ENCODE measurements at regions not wholly inside any gene's neighbourhood (a gene's known extent, or its start where the extent isn't known, plus 50 kb on each side); places are given as distances from the start of the nearest gene placed in this dataset.

DNA sequence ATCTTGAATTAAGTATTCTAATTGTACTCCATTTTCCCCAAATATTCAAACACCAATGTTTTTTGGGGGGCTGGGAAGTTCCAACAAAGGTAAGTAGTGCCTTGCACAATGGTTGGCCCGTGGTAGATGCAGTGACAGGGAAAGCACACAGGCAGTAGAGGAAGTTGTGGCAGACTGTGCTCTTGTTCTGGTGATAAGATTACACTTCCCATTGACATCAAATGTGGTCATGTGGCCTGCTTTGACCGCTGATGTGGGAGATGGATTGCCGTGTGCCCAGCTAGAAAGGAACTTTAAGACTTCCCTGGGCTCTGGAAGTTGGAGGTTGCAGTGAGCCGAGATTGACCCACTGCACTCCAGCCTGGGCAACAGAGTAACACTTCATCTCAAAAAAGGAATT, 223.8 kb downstream of the VRK1 start:
- no peak overlapping the region for H3K4me3 Mint-ChIP-seq

DNA sequence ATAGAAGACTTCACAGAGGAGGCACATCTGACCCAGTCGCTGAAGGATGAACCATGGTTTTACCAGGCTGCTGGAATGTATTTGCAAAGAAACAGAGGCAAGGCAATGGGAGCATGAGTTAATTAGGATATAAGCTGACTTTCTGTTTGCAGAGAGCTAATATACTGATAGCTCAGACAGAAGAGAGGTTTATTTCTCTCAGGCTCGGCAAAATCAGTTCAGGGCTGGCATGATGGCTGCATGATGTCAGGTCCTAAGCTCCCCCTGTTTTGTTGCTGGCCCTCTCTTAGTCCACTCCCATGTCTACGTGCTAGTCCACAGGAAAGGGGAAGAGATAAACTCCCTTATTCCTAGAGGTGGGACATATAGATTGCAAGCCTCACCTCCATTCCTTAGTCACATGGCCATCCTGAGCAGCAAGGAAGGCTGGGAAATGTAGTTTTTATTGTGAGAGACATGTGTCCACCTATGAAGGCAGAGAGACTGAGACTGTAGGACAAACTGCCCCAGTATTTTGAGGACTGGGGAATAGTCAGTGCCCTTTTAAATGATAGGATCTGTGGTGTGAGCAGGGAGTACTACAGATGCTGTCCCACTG, 224.5 kb downstream of the VRK1 start:
- DNase-seq (ENCODE audit: low spot score) (no peak), ATAC-seq (peak; percentile 77)
- POLR2A ChIA-PET: interaction anchor here (0.6 kb wide), 1 partner anchor 11 kb away, joined by 3 read pairs; no protein-coding TSS in a partner anchor
- H3K36me3 Mint-ChIP-seq: 0 out of 2 replicates have a peak, but pooled peaks cover 10% of the 10 kb centered on the region
- H3K4me1 Mint-ChIP-seq: peaks cover 50% of the 10 kb centered on the region
- CTCF ChIA-PET: interaction anchor here (0.6 to 1.3 kb wide), 2 partner anchors 11 to 183 kb away, joined by 3 to 5 read pairs; no protein-coding TSS in a partner anchor
- H3K4me3 Mint-ChIP-seq: no peak overlapping the region
- peaks cover 22% of the 10 kb centered on the region for H3K9me3 Mint-ChIP-seq
- H3K27ac Mint-ChIP-seq: no peak overlapping the region
- no peaks in the 10 kb centered on the region; the same call in none of the 2 replicates for H3K27me3 Mint-ChIP-seq (ENCODE audit: low read depth)
- TF ChIP-seq, protein P1, sequence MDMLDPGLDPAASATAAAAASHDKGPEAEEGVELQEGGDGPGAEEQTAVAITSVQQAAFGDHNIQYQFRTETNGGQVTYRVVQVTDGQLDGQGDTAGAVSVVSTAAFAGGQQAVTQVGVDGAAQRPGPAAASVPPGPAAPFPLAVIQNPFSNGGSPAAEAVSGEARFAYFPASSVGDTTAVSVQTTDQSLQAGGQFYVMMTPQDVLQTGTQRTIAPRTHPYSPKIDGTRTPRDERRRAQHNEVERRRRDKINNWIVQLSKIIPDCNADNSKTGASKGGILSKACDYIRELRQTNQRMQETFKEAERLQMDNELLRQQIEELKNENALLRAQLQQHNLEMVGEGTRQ (CRISPR knock-in tag; IDR thresholded peaks at IDR 0.05): peak; percentile 95
- no peak for TF ChIP-seq NFE2L1 (CRISPR knock-in tag; IDR thresholded peaks at IDR 0.05)
- TF ChIP-seq ETV6 (CRISPR knock-in tag; IDR thresholded peaks at IDR 0.05): no peak
- TF ChIP-seq, protein P2, sequence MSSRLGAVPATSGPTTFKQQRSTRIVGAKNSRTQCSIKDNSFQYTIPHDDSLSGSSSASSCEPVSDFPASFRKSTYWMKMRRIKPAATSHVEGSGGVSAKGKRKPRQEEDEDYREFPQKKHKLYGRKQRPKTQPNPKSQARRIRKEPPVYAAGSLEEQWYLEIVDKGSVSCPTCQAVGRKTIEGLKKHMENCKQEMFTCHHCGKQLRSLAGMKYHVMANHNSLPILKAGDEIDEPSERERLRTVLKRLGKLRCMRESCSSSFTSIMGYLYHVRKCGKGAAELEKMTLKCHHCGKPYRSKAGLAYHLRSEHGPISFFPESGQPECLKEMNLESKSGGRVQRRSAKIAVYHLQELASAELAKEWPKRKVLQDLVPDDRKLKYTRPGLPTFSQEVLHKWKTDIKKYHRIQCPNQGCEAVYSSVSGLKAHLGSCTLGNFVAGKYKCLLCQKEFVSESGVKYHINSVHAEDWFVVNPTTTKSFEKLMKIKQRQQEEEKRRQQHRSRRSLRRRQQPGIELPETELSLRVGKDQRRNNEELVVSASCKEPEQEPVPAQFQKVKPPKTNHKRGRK (CRISPR knock-in tag; IDR thresholded peaks at IDR 0.05; ENCODE audit: borderline replicate concordance): no peak
- TF ChIP-seq, protein P3, sequence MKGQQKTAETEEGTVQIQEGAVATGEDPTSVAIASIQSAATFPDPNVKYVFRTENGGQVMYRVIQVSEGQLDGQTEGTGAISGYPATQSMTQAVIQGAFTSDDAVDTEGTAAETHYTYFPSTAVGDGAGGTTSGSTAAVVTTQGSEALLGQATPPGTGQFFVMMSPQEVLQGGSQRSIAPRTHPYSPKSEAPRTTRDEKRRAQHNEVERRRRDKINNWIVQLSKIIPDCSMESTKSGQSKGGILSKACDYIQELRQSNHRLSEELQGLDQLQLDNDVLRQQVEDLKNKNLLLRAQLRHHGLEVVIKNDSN (CRISPR knock-in tag; IDR thresholded peaks at IDR 0.05): peak; percentile 96

More for the DNA sequence above, 223.8 kb downstream of the VRK1 start:
- ChIA-PET CTCF (interaction anchor here (1.3 kb wide), 1 partner anchor 10 kb away, joined by 5 read pairs; no protein-coding TSS in a partner anchor), POLR2A (interaction anchor here (0.6 kb wide), 1 partner anchor 12 kb away, joined by 3 read pairs; no protein-coding TSS in a partner anchor)
- peaks cover 22% of the 10 kb centered on the region for H3K9me3 Mint-ChIP-seq
- no peak for ATAC-seq
- H3K36me3 Mint-ChIP-seq: 0 out of 2 replicates have a peak, but pooled peaks cover 10% of the 10 kb centered on the region
- no peak overlapping the region for H3K27ac Mint-ChIP-seq
- H3K27me3 Mint-ChIP-seq (ENCODE audit: low read depth): no peaks in the 10 kb centered on the region; the same call in none of the 2 replicates
- no peak for DNase-seq (ENCODE audit: low spot score)
- TF ChIP-seq, protein P4, sequence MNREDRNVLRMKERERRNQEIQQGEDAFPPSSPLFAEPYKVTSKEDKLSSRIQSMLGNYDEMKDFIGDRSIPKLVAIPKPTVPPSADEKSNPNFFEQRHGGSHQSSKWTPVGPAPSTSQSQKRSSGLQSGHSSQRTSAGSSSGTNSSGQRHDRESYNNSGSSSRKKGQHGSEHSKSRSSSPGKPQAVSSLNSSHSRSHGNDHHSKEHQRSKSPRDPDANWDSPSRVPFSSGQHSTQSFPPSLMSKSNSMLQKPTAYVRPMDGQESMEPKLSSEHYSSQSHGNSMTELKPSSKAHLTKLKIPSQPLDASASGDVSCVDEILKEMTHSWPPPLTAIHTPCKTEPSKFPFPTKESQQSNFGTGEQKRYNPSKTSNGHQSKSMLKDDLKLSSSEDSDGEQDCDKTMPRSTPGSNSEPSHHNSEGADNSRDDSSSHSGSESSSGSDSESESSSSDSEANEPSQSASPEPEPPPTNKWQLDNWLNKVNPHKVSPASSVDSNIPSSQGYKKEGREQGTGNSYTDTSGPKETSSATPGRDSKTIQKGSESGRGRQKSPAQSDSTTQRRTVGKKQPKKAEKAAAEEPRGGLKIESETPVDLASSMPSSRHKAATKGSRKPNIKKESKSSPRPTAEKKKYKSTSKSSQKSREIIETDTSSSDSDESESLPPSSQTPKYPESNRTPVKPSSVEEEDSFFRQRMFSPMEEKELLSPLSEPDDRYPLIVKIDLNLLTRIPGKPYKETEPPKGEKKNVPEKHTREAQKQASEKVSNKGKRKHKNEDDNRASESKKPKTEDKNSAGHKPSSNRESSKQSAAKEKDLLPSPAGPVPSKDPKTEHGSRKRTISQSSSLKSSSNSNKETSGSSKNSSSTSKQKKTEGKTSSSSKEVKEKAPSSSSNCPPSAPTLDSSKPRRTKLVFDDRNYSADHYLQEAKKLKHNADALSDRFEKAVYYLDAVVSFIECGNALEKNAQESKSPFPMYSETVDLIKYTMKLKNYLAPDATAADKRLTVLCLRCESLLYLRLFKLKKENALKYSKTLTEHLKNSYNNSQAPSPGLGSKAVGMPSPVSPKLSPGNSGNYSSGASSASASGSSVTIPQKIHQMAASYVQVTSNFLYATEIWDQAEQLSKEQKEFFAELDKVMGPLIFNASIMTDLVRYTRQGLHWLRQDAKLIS (CRISPR knock-in tag; IDR thresholded peaks at IDR 0.05; ENCODE audit: borderline replicate concordance): no peak
- TF ChIP-seq ZNF219 (CRISPR knock-in tag; IDR thresholded peaks at IDR 0.05; ENCODE audit: borderline replicate concordance) (no peak), GRHL2 (CRISPR knock-in tag; IDR thresholded peaks at IDR 0.05; ENCODE audit: insufficient replicate concordance, severe bottlenecking) (no peak), SMAD3 (CRISPR knock-in tag; IDR thresholded peaks at IDR 0.05; ENCODE audit: borderline replicate concordance) (no peak), NR3C1 (CRISPR knock-in tag; conservative IDR thresholded peaks at IDR 0.05; ENCODE audit: low read depth) (no peak), NFATC4 (CRISPR knock-in tag; IDR thresholded peaks at IDR 0.05) (no peak)
- TF ChIP-seq, protein P5, sequence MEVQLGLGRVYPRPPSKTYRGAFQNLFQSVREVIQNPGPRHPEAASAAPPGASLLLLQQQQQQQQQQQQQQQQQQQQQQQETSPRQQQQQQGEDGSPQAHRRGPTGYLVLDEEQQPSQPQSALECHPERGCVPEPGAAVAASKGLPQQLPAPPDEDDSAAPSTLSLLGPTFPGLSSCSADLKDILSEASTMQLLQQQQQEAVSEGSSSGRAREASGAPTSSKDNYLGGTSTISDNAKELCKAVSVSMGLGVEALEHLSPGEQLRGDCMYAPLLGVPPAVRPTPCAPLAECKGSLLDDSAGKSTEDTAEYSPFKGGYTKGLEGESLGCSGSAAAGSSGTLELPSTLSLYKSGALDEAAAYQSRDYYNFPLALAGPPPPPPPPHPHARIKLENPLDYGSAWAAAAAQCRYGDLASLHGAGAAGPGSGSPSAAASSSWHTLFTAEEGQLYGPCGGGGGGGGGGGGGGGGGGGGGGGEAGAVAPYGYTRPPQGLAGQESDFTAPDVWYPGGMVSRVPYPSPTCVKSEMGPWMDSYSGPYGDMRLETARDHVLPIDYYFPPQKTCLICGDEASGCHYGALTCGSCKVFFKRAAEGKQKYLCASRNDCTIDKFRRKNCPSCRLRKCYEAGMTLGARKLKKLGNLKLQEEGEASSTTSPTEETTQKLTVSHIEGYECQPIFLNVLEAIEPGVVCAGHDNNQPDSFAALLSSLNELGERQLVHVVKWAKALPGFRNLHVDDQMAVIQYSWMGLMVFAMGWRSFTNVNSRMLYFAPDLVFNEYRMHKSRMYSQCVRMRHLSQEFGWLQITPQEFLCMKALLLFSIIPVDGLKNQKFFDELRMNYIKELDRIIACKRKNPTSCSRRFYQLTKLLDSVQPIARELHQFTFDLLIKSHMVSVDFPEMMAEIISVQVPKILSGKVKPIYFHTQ (CRISPR knock-in tag; IDR thresholded peaks at IDR 0.05): no peak
- TF ChIP-seq, protein P6, sequence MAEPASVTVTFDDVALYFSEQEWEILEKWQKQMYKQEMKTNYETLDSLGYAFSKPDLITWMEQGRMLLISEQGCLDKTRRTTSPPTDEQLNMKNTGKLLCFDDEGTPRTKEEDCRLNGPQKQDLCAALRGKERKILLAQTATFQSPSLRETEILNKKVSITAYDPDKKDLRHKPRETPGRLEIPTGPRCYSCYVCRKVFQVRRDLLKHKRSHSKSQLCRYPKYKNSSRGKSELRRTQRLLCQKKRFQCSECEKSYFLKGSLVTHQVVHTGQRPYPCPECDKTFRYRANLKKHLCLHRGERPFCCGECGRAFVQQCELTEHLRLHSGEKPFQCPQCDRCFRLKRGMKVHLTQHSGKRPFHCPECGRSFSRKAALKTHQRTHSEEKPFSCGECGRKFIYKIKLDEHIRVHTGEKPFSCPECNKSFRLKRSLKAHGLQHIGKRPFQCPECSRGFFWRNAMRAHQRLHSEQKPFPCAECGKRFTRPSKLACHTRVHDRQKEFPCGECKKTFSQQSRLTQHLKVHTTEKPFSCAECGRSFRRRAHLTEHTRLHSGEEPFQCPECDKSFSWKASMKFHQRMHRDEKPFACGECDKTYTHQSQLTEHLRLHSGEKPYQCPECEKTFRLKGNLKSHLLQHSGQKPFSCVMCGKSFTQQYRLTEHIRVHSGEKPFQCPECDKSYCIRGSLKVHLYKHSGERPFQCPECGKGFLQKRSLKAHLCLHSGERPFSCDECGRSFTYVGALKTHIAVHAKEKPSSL (CRISPR knock-in tag; conservative IDR thresholded peaks at IDR 0.05): no peak
- TF ChIP-seq, protein P7, sequence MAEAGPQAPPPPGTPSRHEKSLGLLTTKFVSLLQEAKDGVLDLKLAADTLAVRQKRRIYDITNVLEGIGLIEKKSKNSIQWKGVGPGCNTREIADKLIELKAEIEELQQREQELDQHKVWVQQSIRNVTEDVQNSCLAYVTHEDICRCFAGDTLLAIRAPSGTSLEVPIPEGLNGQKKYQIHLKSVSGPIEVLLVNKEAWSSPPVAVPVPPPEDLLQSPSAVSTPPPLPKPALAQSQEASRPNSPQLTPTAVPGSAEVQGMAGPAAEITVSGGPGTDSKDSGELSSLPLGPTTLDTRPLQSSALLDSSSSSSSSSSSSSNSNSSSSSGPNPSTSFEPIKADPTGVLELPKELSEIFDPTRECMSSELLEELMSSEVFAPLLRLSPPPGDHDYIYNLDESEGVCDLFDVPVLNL (CRISPR knock-in tag; IDR thresholded peaks at IDR 0.05; ENCODE audit: borderline replicate concordance, low read depth): no peak
- peaks cover 44% of the 10 kb centered on the region for H3K4me1 Mint-ChIP-seq

Data from WTC11 (cell line).